SKM-1 (cell line): ENCODE measurements at regions not wholly inside any gene's neighbourhood (a gene's known extent, or its start where the extent isn't known, plus 50 kb on each side); places are given as distances from the start of the nearest gene placed in this dataset.
"Not testable (repeated sequence)": the region's sequence is repeated elsewhere in the genome, so short reads cannot be mapped to it uniquely, and the experiment has no call there.

ENCODE experiments used
- DNase-seq: peaks from one replicate; lab custom pipeline; 2025; ENCODE audit not compliant: unreplicated experiment; lab: John Stamatoyannopoulos, UW

DNA sequence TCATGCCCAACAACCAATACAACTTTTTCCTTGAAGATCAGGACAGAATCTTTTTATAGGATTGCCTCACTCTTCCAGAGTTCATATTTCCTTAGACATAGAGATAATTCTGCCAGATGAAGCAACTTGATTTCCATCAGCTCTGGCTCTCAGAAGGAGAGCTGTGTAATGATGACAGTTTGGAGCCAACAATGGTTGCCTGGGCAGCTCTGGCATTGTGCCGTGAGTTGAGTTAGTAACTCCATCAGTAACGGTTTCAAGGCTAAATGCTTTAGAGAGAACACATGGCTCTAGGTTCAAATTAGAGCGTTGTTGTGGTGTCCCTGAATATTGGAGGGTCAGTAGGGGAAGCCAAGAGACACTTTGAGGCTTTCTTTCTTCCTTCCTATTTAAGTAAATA, 501.7 kb upstream of the SEL1L start:
- DNase-seq: no peak

DNA sequence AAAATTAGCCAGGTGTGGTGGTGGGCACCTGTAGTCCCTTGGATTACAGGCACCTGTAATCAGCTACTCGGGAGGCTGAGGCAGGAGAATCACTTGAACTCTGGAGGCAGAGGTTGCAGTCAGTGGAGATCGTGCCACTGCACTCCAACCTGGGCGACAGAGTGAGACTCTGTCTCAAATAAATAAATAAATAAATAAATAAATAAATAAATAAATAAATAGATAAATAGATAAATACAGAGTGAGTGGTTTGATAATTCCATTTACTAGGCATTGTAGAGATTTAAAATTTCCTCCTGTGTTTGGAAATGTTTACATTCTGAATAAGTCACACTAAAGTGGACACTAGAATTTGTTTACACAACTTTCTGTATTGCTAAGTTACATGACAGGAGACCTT, 504.4 kb upstream of the SEL1L start:
- DNase-seq: not testable (repeated sequence)

DNA sequence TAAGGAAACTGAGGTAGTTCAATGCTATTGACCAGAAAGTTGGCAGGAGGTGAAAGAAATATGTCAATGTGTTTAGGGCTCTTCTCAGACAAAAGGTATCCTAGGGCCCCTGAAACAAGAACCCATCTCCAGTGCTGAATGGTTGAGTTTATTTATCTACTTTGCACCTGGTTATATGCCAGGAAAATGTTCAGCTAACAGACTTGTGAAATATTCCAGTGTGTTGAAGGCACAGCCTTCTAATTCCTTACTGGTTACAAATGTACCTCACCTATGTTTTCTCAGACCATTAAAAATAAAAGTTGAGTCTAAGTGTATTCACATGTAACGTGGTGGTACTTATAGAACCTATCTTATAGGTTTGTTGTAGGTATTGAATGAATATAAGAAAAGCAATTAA, 511.7 kb upstream of the SEL1L start:
- no peak for DNase-seq

DNA sequence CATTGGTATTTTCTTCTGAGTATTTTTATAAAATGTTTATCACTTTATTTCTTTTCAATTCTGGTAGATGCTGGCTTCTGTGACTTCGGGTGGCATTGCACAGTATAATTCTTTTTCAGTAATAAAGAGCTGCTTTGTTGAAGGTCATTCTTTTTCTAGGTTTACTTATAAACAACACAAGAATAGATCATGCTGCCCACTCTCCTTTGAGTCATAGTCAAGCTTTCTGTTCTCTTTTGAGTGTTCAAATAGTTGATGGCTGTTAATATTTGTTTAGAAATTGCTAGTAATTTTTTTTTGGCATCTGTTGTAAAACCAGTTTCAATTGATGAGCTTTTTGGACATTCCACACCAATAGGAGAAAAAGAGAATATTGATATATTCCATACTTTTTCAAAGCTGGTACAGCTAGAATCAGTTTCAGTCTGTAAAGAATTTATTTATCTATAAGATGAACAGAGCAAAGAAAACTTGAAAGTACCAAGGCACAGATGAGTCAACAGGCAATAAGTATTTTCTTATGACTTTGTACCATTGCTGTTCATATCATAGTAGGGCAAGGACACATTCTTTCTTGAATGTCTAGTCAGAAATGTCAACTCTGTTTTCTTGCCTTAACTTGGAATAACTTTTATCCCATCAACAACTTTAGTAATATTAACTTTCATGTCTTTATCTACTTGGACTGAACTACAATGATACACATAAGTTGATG, 513.0 kb upstream of the SEL1L start:
- DNase-seq: no peak

DNA sequence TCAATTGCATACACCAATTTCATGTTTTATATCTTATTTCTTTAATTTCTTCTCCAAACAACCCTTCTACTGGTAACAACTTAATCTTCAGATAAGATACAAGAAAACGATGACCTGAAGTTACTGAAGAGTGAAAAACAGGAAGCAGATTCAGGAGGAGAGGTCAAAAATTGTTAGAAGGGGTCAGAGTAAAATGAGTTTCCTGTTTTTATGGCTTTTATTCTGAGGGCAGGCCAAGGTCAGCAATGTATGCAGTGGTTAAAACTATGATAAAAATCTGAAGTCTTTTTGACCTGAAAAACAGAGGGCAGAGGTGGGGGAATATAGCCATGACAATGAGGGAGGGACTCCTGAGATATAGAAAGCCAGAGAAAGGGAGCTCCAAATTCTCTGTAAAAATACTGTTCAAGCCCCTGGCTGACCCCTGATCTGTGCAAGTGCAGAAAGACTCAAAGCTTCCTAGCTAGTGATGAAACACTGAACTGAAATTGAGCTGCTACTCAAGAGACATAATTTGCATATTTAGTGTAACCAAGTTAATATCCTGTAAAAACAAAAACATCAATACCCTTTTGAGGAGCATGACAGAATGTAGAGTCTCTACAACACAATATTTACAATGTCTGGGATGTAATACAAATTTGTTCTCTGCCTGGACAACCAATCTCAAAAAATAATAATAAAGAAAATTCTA, 514.3 kb upstream of the SEL1L start:
- peak; percentile 3 for DNase-seq

DNA sequence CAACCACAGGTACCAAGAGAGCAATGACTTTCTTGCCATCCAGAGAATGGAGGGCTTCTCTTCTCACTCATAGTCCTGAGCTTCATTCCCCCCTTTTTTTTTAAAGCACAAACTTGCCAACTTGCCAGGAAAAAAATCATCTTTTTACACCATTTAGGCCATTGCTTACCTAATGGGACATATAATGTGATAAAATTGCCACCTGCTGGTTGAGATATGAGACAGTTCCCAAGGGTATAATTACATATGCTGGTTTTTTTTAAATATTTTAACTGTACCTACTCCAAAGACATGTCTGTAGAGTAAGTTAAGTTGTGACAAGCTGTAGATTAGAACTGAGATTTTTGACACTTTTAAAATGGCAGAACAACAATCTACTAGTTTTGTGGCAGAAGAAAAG, 519.1 kb upstream of the SEL1L start:
- DNase-seq: no peak

DNA sequence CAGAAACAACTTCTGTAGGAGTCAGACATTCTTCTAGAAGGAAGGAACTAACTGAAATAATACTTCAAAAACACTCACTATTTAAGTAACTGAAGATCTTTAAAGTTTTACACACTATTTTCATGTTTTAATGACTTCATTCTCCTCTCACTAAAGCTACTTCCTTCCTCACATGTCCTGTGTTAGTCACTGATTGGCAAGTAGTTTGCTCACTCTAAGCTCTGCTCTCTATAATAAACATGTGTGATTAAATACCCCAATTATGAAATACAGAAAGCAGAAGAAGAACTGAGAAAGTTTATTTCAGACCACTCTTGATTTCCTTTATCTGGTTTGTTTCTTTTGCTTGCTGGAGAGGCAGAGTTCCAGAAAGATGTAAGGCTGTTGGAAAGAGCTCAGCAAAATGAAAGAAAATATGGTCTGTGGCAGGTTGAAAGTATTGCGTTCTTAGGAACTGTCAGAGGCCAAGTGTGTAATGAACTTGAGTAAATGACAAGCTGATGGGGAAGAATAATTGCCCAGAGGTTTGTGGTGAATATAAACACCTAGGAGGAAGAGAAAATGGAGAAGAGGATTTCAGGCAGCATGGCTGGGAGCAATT, 522.0 kb upstream of the SEL1L start:
- DNase-seq: no peak

DNA sequence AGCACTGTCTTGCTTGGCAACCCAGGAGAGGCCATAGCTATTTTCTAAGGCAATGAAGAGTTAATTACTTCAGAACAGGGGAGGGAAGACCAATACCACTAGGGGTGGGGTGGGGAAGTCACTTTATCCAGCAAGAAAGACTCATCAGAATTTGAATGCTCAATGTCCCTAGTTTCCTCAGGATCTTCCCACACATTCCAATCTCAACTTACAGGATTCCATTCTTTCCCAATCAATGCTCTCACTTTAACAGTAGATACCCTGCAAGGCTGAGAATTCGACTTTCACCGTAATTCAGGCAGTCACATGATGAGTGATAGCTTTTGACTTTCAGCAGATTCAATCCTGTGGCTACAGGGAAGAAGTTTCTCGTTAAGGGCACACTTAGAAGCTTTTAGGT, 526.6 kb upstream of the SEL1L start:
- DNase-seq: no peak

DNA sequence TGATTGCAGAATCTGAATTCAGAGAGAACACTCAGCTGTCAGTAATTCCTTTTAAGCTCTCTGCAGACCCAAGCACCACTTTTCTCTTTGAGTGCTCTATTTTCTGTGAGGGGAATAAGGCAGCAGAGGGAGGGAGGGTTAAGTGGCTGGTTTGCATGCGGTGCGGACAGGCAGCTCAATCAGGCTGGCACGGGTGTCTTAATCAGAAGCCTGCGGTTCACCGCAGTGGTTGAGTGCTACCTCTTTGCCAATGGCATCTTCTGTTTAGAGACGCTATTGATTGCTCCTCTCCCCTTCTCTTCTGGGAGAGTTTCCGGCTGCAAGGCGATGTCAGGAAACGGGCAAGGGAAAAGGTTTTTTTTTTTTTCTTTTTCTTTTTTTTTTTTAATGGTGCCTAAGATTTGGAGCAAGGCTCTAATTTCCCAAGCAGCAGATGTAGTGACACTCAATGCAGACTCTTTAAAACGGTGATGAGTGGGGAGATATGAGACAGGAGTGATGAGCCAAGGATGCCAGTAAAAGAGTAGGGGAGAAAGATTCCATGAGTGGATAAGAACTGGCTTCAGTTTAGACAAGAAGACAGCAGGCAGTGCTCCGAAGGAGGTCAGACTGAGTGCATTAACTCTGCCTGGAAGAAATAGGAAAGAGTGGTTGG, 533.7 kb upstream of the SEL1L start:
- DNase-seq: no peak

DNA sequence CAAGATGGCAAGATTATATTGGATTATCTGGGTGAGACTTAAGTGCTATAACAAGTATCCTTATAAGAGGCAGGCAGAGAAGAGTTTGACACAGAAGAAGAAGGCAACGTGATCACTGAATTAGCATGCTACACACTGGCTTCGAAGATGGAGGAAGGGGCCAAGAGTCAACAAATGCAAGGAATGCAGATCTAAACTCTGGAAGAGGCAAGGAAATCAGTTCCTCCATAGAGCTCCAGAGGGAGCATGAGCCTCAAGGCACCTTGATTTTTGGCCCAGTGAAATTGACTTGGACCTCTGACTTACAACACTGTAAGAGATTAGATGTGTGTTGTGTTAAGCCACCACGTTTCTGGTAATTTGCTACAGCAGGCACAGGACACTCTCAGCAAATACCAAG, 536.4 kb upstream of the SEL1L start:
- DNase-seq: no peak

DNA sequence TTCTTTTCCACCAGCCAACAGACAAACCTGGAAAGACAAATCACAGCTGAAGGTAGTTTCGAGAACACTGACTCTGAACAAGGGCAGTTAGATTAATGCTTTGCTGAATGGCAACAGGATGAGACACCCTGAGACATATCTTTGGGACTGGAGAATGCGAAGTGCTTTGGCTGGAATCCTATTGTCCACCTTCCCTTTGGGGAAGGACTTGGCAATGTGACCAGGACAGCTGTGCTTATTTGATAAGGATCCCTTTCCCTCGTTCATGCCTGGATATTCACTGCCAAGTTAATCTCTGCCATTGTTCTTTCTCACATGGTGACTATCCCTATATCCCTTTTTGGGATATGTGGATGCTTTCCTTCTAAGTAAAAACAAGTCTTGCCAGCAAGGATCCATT, 537.1 kb upstream of the SEL1L start:
- no peak for DNase-seq

DNA sequence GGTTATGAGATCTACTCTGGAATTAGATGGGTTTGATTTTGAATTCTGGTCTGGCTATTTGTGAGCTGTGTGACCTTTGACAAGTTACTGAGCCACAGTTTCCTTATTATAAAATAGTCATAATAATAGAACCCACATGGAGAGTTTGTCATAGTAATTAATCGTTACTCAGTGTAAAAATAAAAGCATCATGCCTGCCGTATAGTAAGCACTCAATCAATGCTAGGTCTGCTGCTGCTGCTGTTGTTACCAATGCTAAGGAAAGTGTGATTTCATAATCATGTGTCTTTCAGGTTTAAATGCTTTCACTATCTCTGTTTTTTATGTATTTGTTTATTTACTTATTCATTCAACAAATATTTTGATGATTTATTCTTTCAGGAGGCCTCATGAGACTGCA, 539.9 kb upstream of the SEL1L start:
- no peak for DNase-seq

DNA sequence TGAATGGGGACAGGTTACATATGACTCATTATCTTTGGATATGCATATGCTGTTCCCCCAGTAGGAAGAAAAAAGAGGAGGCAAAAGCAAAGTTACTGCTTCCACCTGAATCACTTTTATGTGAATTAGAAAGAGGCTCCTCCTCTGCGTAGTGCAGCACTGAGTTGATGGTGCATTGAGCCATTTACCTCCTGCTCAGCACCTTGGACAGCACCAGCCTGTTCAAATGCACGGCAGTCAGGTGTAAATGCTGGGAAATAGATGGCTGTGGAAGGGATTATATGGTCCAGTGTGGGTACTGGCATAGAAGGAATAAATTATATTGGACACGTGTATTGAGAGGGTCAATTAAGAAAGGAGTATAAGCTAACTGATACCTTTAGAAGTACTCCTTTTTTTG, 541.9 kb upstream of the SEL1L start:
- no peak for DNase-seq

DNA sequence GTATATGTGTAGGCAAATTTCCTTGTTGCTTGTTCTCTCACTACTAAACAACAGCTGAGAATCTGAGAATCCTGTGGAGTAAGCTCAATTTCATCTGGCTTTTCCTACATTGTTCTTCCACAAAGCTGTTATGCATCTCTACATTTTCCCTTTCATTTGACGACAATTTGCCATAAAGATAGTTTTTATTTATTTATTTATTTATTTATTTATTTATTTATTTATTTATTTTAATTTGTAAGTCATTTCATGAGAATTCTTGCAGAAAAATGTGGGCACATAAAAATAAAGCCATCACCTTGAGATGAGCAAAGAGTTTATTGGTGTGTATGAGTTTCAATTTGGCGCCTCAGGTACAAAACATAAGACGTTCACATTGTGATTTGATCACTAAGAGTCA, 545.9 kb upstream of the SEL1L start:
- DNase-seq: no peak

DNA sequence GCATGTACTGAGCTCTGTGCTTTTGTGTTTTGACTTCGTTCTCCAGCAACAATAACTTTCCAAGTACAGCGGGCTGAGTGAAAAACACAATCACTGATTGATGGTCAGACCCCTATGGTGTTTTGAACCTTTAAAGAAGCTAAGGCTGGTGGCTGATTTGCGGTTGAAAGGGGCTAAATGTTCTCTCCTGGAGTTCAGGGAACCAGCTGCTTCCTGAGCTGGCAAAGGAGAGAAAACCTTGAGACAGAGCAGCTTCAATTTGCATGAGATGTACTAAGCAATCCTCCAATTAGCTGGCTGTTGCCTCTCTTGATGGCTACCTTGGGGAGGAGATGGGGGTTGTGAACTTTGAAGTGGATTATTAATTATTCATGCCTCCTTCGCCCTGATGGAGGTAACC, 546.7 kb upstream of the SEL1L start:
- no peak for DNase-seq

DNA sequence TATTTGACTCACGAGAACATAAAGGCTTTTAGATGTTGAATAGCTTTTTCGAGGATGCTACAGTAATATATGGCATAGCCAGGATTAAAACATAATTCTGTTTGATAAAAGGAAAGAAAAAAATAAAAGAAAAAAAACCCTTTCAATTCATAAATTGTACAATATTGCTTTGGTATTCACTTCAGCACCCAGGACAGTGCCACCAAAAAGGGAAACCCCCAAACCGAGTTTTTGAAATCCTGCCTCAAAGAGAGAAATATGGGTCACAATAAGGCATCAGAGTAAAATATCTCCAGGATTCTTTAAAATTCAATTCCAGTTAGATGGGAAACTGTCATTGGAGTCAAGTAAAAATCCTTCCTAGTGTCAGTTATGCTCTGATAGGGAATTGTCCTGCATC, 551.2 kb upstream of the SEL1L start:
- no peak for DNase-seq

DNA sequence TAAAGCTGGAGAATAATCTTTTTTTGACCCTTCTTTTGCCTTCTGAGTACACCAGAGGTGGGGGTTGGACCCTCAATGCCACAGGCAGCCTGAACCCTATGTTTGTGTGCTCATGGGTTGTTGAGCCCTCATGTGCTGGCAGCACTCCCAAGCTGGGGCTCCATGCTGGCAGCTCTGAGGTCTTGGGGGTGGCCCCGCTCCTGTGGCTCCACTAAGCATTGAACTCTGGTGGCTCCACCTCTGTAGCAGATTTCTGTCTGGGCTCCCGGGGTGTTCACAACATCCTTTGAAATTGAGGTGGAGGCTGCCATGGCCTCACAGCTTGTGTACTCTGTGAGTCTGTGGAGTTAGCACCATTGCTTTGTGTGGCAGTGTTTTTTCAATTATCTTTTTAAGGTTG, 557.4 kb upstream of the SEL1L start:
- DNase-seq: no peak

DNA sequence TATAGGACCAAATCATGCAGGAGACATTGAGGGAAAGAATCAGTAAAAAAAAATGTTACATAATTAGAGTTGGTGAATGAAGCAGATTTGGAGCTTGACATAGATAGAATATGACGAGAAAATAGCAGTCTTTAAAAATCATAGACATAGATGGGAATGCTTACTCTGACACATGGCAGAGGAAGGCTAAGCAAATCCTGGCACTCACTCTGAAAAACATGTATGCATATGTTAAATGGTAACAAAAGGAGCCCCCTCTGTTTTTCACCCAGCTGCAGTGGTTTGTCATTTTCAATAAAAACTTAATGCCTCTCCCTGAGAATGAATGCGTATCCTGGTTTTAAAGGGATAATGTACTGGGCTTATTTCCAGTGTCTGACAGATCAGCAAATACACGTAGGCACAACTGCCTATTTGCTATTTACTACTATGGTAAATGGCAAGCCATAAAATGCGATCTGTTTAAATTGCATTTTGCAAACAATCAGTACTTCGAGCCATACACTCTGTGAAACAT, 561.2 kb upstream of the SEL1L start:
- no peak for DNase-seq

DNA sequence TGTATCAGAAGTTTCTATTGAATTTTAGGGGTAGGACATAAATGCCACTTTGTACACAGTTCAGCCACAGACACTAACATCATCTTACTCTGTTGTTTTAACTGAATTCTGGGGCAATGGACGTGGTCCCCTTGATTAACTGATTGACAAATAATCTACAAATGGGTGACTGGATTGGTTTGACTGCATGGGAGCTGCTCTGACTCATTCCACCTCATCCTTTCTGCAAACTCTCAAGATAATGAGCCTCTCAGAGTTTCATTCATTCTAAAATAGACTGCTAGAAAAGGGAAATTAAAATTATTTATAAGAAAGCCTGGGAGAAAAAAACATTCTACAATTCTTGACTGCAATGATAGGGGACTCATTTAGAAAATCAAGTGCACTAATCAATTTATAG, 570.4 kb upstream of the SEL1L start:
- DNase-seq: no peak

DNA sequence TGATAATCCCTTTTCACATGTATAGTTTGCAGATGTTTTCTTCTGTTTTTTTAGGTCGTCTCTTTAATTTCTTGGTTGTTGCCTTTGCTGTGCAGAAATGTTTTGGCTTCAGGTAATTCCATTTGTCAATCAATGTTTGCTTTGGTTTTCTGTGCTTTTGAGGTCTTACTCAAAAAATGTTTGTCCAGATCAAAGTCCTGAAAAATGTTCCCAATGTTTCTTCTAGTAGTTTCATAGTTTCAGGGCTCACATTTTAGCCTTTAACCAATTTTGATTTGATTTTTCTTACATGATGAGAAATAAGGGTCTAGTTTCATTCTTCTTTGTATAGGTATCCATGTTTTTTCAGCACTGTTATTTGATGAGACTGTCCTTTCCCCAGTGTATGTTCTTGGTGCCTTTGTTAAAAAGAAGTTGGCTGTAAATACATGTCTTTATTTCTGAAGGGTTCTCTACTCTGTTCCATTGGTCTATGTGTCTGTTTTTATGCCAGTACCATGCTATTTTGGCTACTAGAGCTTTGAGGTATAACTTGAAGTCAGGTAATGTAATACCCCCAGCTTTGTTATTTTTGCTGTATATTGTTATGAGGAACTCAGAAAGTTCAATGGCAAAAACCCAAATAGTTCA, 578.7 kb upstream of the SEL1L start:
- no peak for DNase-seq

DNA sequence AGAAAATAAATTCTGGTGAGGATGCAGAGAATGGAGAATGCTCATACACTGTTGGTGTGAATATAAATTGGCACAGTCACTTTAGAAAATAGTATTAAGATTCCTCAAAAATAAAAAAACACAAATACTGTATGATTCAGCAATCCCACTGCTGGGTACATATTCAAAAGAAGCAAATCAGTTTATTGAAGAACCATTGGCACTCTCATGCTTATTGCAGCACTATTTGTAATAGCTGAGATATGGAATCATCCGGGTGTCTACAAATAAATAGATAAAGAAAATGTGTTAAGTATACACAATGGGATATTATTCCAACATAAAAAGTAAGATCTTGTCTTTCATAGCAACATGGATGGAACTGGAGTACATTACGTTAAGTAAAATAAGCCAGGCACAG, 579.4 kb upstream of the SEL1L start:
- DNase-seq: no peak
